IMR-90 (cell line): ENCODE measurements at regions not wholly inside any gene's neighbourhood (a gene's known extent, or its start where the extent isn't known, plus 50 kb on each side); places are given as distances from the start of the nearest gene placed in this dataset.

ENCODE experiments used
- ATAC-seq: fragments of 200-7000 bp; cut with Tn5 transposase; 2 replicates; pipeline ENCODE4 v1.9.1; 2020; ENCODE audit warnings: low read depth, mild to moderate bottlenecking, moderate library complexity
- BruUV-seq: library from RNA; stranded (reverse); fragments of 400-500 nt; replicated peaks from 2 replicates; lab custom pipeline; 2021; lab: Mats Ljungman, UMichigan
- CTCF ChIA-PET: fragments of 300-600 bp; formaldehyde crosslinking; extraction: SDS; loops from one replicate; lab custom pipeline; 2021; ENCODE audit warnings: antibody characterized with exemption; lab: Yijun Ruan, JAX
- POLR2A ChIA-PET: fragments of 300-600 bp; sonication (Branson Sonifier 250); formaldehyde crosslinking; loops from one replicate; lab custom pipeline; 2022; ENCODE audit warnings: antibody characterized with exemption; ENCODE audit not compliant: unreplicated experiment; lab: Charles Lee
- DNase-seq: peaks from one replicate; pipeline ENCODE4 v3.0.0; 2013
- H2AFZ ChIP-seq: replicated peaks from 2 replicates; pipeline ENCODE3; 2013; ENCODE audit warnings: low read length, mild to moderate bottlenecking; ENCODE audit not compliant: poor library complexity
- H2AK5ac ChIP-seq: 2 replicates; pipeline ENCODE4 v1.6.1; 2013; ENCODE audit warnings: low read depth, low read length, inconsistent platforms
- H2AK9ac ChIP-seq: replicated peaks from 2 replicates; pipeline ENCODE3; 2013; ENCODE audit warnings: mild to moderate bottlenecking, low read depth, low read length, moderate library complexity; ENCODE audit not compliant: poor library complexity
- H2BK120ac ChIP-seq: 2 replicates; pipeline ENCODE4 v1.6.1; 2013; ENCODE audit warnings: low read depth, low read length, inconsistent platforms
- H2BK15ac ChIP-seq: 3 replicates; pipeline ENCODE4 v1.6.1; 2013; ENCODE audit warnings: low read depth, low read length, inconsistent platforms
- H2BK20ac ChIP-seq: 2 replicates; pipeline ENCODE4 v1.6.1; 2013; ENCODE audit warnings: low read depth, mild to moderate bottlenecking, inconsistent platforms, low read length, moderate library complexity
- H2BK5ac ChIP-seq: 2 replicates; pipeline ENCODE4 v1.6.1; 2013; ENCODE audit warnings: mild to moderate bottlenecking, low read depth, low read length, inconsistent platforms; ENCODE audit not compliant: poor library complexity, severe bottlenecking
- H3K14ac ChIP-seq: replicated peaks from 2 replicates; pipeline ENCODE4 v1.6.1; 2013; ENCODE audit warnings: low read depth, low read length, inconsistent platforms
- H3K18ac ChIP-seq: 2 replicates; pipeline ENCODE4 v1.6.1; 2013; ENCODE audit warnings: low read depth, low read length, control low read depth
- H3K23ac ChIP-seq: 2 replicates; pipeline ENCODE4 v1.6.1; 2013; ENCODE audit warnings: low read depth, low read length, inconsistent platforms
- H3K27ac ChIP-seq: 2 replicates; pipeline ENCODE4 v1.5.1; 2013; ENCODE audit warnings: mild to moderate bottlenecking, control low read depth, low read length; ENCODE audit not compliant: insufficient read depth
- H3K27me3 ChIP-seq: 2 replicates; pipeline ENCODE4 v1.6.1; 2013; ENCODE audit warnings: low read length; ENCODE audit not compliant: control insufficient read depth, insufficient read depth
- H3K36me3 ChIP-seq: 2 replicates; pipeline ENCODE4 v1.6.1; 2013; ENCODE audit warnings: low read length, mixed read lengths; ENCODE audit not compliant: control insufficient read depth, insufficient read depth
- H3K4ac ChIP-seq: 2 replicates; pipeline ENCODE4 v1.6.1; 2013; ENCODE audit warnings: low read depth, low read length, inconsistent platforms
- H3K4me1 ChIP-seq: 2 replicates; pipeline ENCODE4 v1.6.1; 2013; ENCODE audit warnings: low read length, mixed read lengths; ENCODE audit not compliant: control insufficient read depth, insufficient read depth
- H3K4me2 ChIP-seq: 2 replicates; pipeline ENCODE4 v1.6.1; 2013; ENCODE audit warnings: low read depth, mild to moderate bottlenecking, control low read depth, low read length, moderate library complexity
- H3K4me3 ChIP-seq: 2 replicates; pipeline ENCODE4 v1.5.1; 2013; ENCODE audit warnings: low read depth, mild to moderate bottlenecking, control low read depth, low read length, moderate library complexity; ENCODE audit not compliant: insufficient read depth
- H3K56ac ChIP-seq: 2 replicates; pipeline ENCODE4 v1.6.1; 2013; ENCODE audit warnings: low read length, inconsistent platforms; ENCODE audit not compliant: insufficient read depth; ENCODE audit errors: extremely low read depth
- H3K79me1 ChIP-seq, 2 experiments: 2 replicates each; pipeline ENCODE4 v1.6.1; 2013; ENCODE audit warnings: low read length in 2 of 2, inconsistent platforms in 1 of 2, low read depth in 1 of 2
- H3K9ac ChIP-seq: 2 replicates; pipeline ENCODE4 v1.6.1; 2013; ENCODE audit warnings: low read depth, low read length, control low read depth
- H3K9me1 ChIP-seq: 2 replicates; pipeline ENCODE4 v1.6.1; 2013; ENCODE audit warnings: low read length, inconsistent platforms; ENCODE audit not compliant: insufficient read depth
- H3K9me3 ChIP-seq: 2 replicates; pipeline ENCODE4 v1.6.1; 2013; ENCODE audit warnings: low read length; ENCODE audit not compliant: control insufficient read depth, insufficient read depth
- H4K20me1 ChIP-seq: 2 replicates; pipeline ENCODE4 v1.6.1; 2013; ENCODE audit warnings: low read length, inconsistent platforms; ENCODE audit not compliant: insufficient read depth
- H4K5ac ChIP-seq: 2 replicates; pipeline ENCODE4 v1.6.1; 2013; ENCODE audit warnings: mild to moderate bottlenecking, low read depth, low read length, control low read depth
- H4K8ac ChIP-seq, 2 experiments: 2 replicates each; pipeline ENCODE4 v1.6.1; 2013; ENCODE audit warnings: low read depth in 2 of 2, low read length in 2 of 2, control low read depth in 1 of 2, inconsistent platforms in 1 of 2
- H4K91ac ChIP-seq: 2 replicates; pipeline ENCODE4 v1.6.1; 2013; ENCODE audit warnings: low read depth, low read length, inconsistent platforms; ENCODE audit not compliant: insufficient read depth
- CHD1 ChIP-seq: IDR thresholded peaks from 2 replicates; pipeline ENCODE4 v1.6.1; 2012; ENCODE audit warnings: low read depth, low read length, improper control_type of control experiment
- CTCF ChIP-seq: conservative IDR thresholded peaks from 2 replicates; pipeline ENCODE4 v1.5.1; 2012; ENCODE audit warnings: mild to moderate bottlenecking, low read depth, low read length, improper control_type of control experiment
- NFE2L2 ChIP-seq: fragments of 150-350 bp; IDR thresholded peaks from 2 replicates; pipeline ENCODE4 v1.6.1; 2016; ENCODE audit warnings: low read depth, mild to moderate bottlenecking, low read length
- POLR2A ChIP-seq: IDR thresholded peaks from 2 replicates; pipeline ENCODE4 v1.6.1; 2012; ENCODE audit warnings: mild to moderate bottlenecking, low read depth, low read length
- RCOR1 ChIP-seq: IDR thresholded peaks from 2 replicates; pipeline ENCODE4 v1.6.1; 2012; ENCODE audit warnings: mild to moderate bottlenecking, low read length, improper control_type of control experiment; ENCODE audit not compliant: insufficient replicate concordance
- RFX5 ChIP-seq: IDR thresholded peaks from 2 replicates; pipeline ENCODE4 v1.8.0; 2012; ENCODE audit warnings: low read depth, mild to moderate bottlenecking, low read length, moderate library complexity
- SMC3 ChIP-seq: fragments of 150-350 bp; IDR thresholded peaks from 2 replicates; pipeline ENCODE4 v1.6.1; 2016; ENCODE audit warnings: low read depth, mild to moderate bottlenecking, antibody characterized with exemption, low read length, moderate library complexity
- WGBS, 2 experiments: methylation state at CpG; one replicate each; pipeline versions ENCODE4 v1.1.5 to v1.1.7; 2013; ENCODE audit warnings: missing lambda C conversion rate in 2 of 2; ENCODE audit not compliant: insufficient read length in 1 of 2; ENCODE audit errors: extremely low coverage in 2 of 2; 5-methylcytosine and 5-hydroxymethylcytosine counted together
- dilution Hi-C: fragments of 300-500 bp; cut with HindIII; formaldehyde crosslinking; loops from one replicate; pipeline ENCODE4 v1.14.3; 2018; ENCODE audit warnings: low sequenced_read_pairs; ENCODE audit not compliant: unreplicated experiment
- in situ Hi-C: fragments of 300-500 bp; cut with MboI; formaldehyde crosslinking; loops from 3 replicates; pipeline ENCODE4 v1.14.3; 2019; ENCODE audit warnings: low sequenced_read_pairs, inconsistent platforms, mixed read lengths
- intact Hi-C: fragments of 100-400 bp; cut with micrococcal nuclease; formaldehyde crosslinking; loops from 2 replicates; pipeline ENCODE4 v1.10.0; 2022

- H3K9me1 ChIP-seq = no peaks in the 10 kb centered on the region
- ChIA-PET CTCF (no interaction called here), POLR2A (no interaction called here)
- H3K4me3 ChIP-seq = no peak overlapping the region
- no TSS peak for BruUV-seq
- H4K5ac ChIP-seq = no peak overlapping the region
- no peaks in the 10 kb centered on the region for H3K79me1 ChIP-seq
- no peak for TF ChIP-seq NFE2L2
- TF ChIP-seq CHD1 = no peak
- no peak for TF ChIP-seq SMC3
- no peak for TF ChIP-seq RFX5
- TF ChIP-seq CTCF = no peak
- no peak for TF ChIP-seq POLR2A
- no peak for TF ChIP-seq RCOR1
- no peak overlapping the region for H3K9ac ChIP-seq
- no peak overlapping the region for H3K4me2 ChIP-seq
- no peak overlapping the region for H2AK5ac ChIP-seq
- H3K27ac ChIP-seq = no peak overlapping the region
- H2BK5ac ChIP-seq = no peak overlapping the region
- in situ Hi-C loops (no loop called here), intact Hi-C loops (no loop called here), dilution Hi-C loops (no loop called here)
- no peak for DNase-seq
- no peak for ATAC-seq
- no peak overlapping the region for H2BK15ac ChIP-seq
- H2BK20ac ChIP-seq = no peak overlapping the region
- no peaks in the 10 kb centered on the region for H3K4me1 ChIP-seq
- H4K91ac ChIP-seq = no peak overlapping the region
- peaks cover 10% of the 10 kb centered on the region for H3K9me3 ChIP-seq
- H3K56ac ChIP-seq = no peak overlapping the region
- no peak overlapping the region for H2BK120ac ChIP-seq
- no peaks in the 10 kb centered on the region for H3K36me3 ChIP-seq
- no peak overlapping the region for H3K23ac ChIP-seq
- no peak overlapping the region for H3K14ac ChIP-seq
- no peaks in the 10 kb centered on the region for H4K20me1 ChIP-seq
- no peak overlapping the region for H3K18ac ChIP-seq
- no peak overlapping the region for H4K8ac ChIP-seq
- no peak overlapping the region for H2AFZ ChIP-seq
- no peak overlapping the region for H3K4ac ChIP-seq
- no peaks in the 10 kb centered on the region for H3K27me3 ChIP-seq
- H2AK9ac ChIP-seq = no peak overlapping the region
- WGBS, 2 experiments = no CpG with 5 or more reads among the region's 7 CpGs
Measured at GRCh38 chr9:117970276-117971050, 266.3 kb downstream of the TLR4 start.
